ENCODE measurements at regions not wholly inside any gene's neighbourhood (a gene's known extent, or its start where the extent isn't known, plus 50 kb on each side); places are given as distances from the start of the nearest gene placed in this dataset.

DNA sequence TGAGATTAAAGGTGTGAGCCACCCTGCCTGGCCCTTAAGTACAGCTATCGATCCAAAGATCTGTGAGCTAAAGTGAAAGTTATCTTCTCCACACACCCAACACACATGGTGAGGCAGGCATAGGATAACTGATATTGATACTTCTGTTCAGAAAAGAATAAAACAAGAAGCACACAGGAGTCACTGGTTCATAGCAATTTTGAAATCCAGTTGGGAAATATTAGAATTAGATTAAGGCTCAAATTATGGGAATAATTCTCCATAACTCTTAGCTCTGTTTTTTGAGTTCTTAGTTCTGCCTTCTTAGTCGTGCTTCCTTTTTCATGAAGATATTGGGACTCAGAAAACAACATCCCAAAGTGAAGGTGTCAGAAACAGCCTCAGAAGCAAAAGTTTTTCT lies 186.0 kb upstream of the PLXNC1 start:
- Histone ChIP-seq H3K27ac (no peak overlapping the region), H3K4me1 (no peaks in the 10 kb centered on the region), H3K36me3 (no peaks in the 10 kb centered on the region), H3K9me3 (peaks cover 0 to 3% (median 0%) of the 10 kb centered on the region in 4 donors), H3K4me3 (no peak overlapping the region), H3K27me3 (no peaks in the 10 kb centered on the region)
- TF ChIP-seq, protein P1, sequence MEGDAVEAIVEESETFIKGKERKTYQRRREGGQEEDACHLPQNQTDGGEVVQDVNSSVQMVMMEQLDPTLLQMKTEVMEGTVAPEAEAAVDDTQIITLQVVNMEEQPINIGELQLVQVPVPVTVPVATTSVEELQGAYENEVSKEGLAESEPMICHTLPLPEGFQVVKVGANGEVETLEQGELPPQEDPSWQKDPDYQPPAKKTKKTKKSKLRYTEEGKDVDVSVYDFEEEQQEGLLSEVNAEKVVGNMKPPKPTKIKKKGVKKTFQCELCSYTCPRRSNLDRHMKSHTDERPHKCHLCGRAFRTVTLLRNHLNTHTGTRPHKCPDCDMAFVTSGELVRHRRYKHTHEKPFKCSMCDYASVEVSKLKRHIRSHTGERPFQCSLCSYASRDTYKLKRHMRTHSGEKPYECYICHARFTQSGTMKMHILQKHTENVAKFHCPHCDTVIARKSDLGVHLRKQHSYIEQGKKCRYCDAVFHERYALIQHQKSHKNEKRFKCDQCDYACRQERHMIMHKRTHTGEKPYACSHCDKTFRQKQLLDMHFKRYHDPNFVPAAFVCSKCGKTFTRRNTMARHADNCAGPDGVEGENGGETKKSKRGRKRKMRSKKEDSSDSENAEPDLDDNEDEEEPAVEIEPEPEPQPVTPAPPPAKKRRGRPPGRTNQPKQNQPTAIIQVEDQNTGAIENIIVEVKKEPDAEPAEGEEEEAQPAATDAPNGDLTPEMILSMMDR (IDR thresholded peaks at IDR 0.05): no peak
- no peak for ATAC-seq
- intact Hi-C loops (cut with DNase I): no loop called here
- FAIRE-seq: no peak
- WGBS, 2 donors: 45 to 62% methylated on average over 2 of the region's 2 CpGs
- no peak for DNase-seq

DNA sequence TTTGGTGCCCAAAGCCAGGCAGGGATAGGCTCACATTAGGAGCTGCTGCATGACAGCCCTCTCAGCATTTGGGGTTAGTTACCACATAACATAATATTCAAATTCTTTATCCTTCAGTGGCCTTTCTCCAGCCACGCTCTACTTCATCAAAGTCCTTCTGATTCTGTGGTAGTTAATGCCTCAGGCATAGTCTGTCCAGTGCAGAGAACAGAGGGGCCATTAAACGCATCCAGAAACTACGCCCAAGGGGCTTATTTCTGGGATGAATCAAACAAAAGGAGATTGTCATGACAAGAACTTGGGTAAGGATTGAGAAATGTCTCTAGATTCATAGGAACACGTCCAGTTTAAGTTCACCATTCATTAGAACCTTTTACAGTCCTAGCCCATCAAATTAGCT lies 183.4 kb upstream of the PLXNC1 start:
- Histone ChIP-seq H3K27ac (no peak overlapping the region), H3K9me3 (peaks cover 0 to 3% (median 0%) of the 10 kb centered on the region in 4 donors), H3K4me1 (no peaks in the 10 kb centered on the region), H3K27me3 (no peaks in the 10 kb centered on the region), H3K4me3 (no peak overlapping the region), H3K36me3 (no peaks in the 10 kb centered on the region)
- whole genome bisulfite sequencing, 2 donors: 76 to 79% methylated on average over 4 of the region's 4 CpGs
- DNase-seq (no peak), FAIRE-seq (no peak), ATAC-seq (no peak)
- intact Hi-C loops (cut with DNase I): no loop called here
- TF ChIP-seq, protein P1 (IDR thresholded peaks at IDR 0.05): no peak

DNA sequence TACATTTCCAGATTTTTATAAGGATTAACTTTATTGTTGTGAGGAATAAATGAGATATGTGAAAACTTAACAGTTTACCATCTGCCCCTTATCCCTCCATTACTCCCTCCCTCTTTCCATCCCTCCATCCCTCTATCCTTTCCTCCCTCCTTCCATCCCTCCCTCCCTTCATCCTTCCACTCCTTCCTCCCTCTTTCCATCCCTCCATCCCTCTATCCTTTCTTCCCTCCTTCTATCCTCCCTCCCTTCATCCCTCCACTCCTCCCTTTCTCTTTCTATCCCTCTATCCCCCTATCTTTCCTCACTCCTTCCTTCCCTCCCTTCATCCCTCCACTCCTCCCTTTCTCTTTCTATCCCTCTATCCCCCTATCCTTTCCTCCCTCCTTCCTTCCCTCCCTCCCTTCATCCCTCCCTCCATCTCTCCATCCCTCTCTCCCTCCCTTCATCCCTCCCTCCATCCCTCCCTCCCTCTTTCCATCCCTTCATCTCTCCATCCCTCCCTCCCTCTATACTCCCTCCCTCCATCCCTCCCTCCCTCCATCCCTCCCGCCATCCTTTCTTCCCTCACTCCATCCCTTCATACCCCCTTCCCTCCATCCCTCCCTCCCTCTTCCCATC lies 181.8 kb upstream of the PLXNC1 start:
- H3K27me3 ChIP-seq: no peaks in the 10 kb centered on the region
- H3K27ac ChIP-seq: no peak overlapping the region
- peaks cover 0 to 3% (median 0%) of the 10 kb centered on the region in 4 donors for H3K9me3 ChIP-seq
- H3K4me3 ChIP-seq: no peak overlapping the region
- no peaks in the 10 kb centered on the region for H3K36me3 ChIP-seq
- DNase-seq (no peak), ATAC-seq (no peak), FAIRE-seq (no peak)
- TF ChIP-seq, protein P1 (IDR thresholded peaks at IDR 0.05): no peak
- 92 to 100% methylated on average over 1 of the region's 1 CpG for WGBS, 2 donors
- intact Hi-C loops (cut with DNase I): no loop called here
- no peaks in the 10 kb centered on the region for H3K4me1 ChIP-seq

DNA sequence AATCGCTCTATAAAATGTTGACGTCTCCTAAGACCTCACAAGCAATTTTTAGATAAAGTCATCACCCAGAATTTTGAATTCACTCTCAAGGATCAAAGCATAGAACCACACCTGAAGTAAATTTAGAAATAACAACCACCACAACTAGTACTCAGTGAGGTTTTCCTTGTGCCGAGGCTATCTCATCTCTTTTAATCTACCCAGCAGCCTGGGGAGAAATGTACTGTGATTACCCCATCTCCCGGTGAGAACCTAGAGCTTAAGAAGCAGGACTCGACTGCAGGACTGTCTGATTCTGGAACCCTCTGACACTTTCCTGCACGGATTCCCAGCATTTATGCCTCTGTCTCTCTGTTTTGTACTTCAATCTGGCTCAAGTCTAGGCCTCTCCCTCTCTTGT lies 180.9 kb upstream of the PLXNC1 start:
- Histone ChIP-seq H3K9me3 (no peaks in the 10 kb centered on the region), H3K36me3 (no peaks in the 10 kb centered on the region), H3K27me3 (no peaks in the 10 kb centered on the region), H3K4me3 (no peak overlapping the region), H3K27ac (no peak overlapping the region), H3K4me1 (no peaks in the 10 kb centered on the region)
- ATAC-seq (no peak), DNase-seq (no peak), FAIRE-seq (no peak)
- intact Hi-C loops (cut with DNase I): no loop called here
- 75 to 80% methylated on average over 6 of the region's 6 CpGs for WGBS, 2 donors
- TF ChIP-seq, protein P1 (IDR thresholded peaks at IDR 0.05): no peak

DNA sequence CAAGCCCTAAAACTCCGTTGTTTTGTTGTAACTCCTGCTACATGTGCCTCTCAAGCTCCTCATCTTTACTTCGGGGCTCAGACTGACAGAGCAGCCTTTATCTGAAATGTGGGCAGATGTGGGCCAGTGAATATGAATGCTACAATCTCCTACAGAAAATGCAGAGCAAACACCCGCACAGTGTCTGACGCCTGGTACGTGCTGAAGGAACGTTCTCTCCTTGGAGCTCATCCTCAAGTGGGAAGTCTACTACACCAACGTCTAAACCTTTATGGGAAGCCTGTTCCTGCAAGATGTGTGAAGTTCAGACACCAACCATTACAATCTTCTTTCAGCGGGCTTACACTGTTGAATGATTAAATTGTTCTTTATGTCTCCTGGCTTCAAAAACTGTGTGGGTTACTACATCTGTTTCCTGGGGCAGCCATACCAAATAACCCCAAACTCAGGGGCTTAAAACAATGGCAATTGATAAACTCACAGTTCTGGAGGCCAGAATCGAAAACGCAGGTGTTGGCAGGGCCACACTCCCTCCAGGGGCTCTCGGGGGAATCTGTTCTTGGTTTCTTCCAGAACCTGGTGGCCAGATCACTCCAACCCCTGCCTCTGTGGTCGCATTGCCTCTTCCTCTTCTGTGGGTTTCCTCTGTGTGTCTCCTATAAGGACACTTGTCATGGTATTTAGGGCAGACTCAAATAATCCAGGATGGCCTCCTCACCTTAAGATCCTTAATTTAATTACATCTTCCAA lies 179.7 kb upstream of the PLXNC1 start:
- Histone ChIP-seq H3K4me3 (no peak overlapping the region), H3K27me3 (no peaks in the 10 kb centered on the region), H3K36me3 (no peaks in the 10 kb centered on the region), H3K4me1 (no peaks in the 10 kb centered on the region), H3K9me3 (no peaks in the 10 kb centered on the region), H3K27ac (no peak overlapping the region)
- ATAC-seq (no peak), DNase-seq (no peak), FAIRE-seq (no peak)
- intact Hi-C loops (cut with DNase I): no loop called here
- 80 to 85% methylated on average over 12 of the region's 12 CpGs for WGBS, 2 donors
- TF ChIP-seq, protein P1 (IDR thresholded peaks at IDR 0.05): no peak

Data from pancreas (tissue), 10 donors.